ENCODE measurements at regions not wholly inside any gene's neighbourhood (a gene's known extent, or its start where the extent isn't known, plus 50 kb on each side); places are given as distances from the start of the nearest gene placed in this dataset.

- ChIA-PET CTCF (no interaction called here), POLR2A (no interaction called here)
- Mint-ChIP-seq H3K27ac (ENCODE audit: low read depth, unreplicated experiment) (no peak overlapping the region), H3K4me1 (ENCODE audit: insufficient read depth, unreplicated experiment) (no peaks in the 10 kb centered on the region), H3K4me3 (ENCODE audit: unreplicated experiment) (no peak overlapping the region), H3K27me3 (ENCODE audit: insufficient read depth, unreplicated experiment) (peaks cover 21% of the 10 kb centered on the region), H3K9me3 (ENCODE audit: unreplicated experiment) (no peaks in the 10 kb centered on the region), H3K36me3 (ENCODE audit: insufficient read depth, unreplicated experiment) (no peaks in the 10 kb centered on the region)
- DNase-seq (ENCODE audit: unreplicated experiment): no peak
- intact Hi-C loops (cut with micrococcal nuclease): no loop called here
- BruUV-seq (replicated peaks): no TSS peak
- TF ChIP-seq, protein P1, sequence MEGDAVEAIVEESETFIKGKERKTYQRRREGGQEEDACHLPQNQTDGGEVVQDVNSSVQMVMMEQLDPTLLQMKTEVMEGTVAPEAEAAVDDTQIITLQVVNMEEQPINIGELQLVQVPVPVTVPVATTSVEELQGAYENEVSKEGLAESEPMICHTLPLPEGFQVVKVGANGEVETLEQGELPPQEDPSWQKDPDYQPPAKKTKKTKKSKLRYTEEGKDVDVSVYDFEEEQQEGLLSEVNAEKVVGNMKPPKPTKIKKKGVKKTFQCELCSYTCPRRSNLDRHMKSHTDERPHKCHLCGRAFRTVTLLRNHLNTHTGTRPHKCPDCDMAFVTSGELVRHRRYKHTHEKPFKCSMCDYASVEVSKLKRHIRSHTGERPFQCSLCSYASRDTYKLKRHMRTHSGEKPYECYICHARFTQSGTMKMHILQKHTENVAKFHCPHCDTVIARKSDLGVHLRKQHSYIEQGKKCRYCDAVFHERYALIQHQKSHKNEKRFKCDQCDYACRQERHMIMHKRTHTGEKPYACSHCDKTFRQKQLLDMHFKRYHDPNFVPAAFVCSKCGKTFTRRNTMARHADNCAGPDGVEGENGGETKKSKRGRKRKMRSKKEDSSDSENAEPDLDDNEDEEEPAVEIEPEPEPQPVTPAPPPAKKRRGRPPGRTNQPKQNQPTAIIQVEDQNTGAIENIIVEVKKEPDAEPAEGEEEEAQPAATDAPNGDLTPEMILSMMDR (IDR thresholded peaks at IDR 0.05; ENCODE audit: unreplicated experiment): no peak
Measured at GRCh38 chr9:93814077-93814956, 140.8 kb downstream of the BARX1 start.

GRCh38 chr9:93813221-93814076 lies 141.7 kb downstream of the BARX1 start:
- POLR2A ChIA-PET: interaction anchor here (0.6 kb wide), 1 partner anchor 769 kb away, joined by 3 read pairs; no protein-coding TSS in a partner anchor
- Mint-ChIP-seq H3K27me3 (ENCODE audit: insufficient read depth, unreplicated experiment) (peaks cover 21% of the 10 kb centered on the region), H3K27ac (ENCODE audit: low read depth, unreplicated experiment) (no peak overlapping the region), H3K36me3 (ENCODE audit: insufficient read depth, unreplicated experiment) (no peaks in the 10 kb centered on the region), H3K9me3 (ENCODE audit: unreplicated experiment) (no peaks in the 10 kb centered on the region), H3K4me3 (ENCODE audit: unreplicated experiment) (no peak overlapping the region), H3K4me1 (ENCODE audit: insufficient read depth, unreplicated experiment) (no peaks in the 10 kb centered on the region)
- TF ChIP-seq, protein P1 (IDR thresholded peaks at IDR 0.05; ENCODE audit: unreplicated experiment): no peak
- BruUV-seq (replicated peaks): no TSS peak
- DNase-seq (ENCODE audit: unreplicated experiment): no peak
- CTCF ChIA-PET: no interaction called here
- intact Hi-C loops (cut with micrococcal nuclease): no loop called here

DNA sequence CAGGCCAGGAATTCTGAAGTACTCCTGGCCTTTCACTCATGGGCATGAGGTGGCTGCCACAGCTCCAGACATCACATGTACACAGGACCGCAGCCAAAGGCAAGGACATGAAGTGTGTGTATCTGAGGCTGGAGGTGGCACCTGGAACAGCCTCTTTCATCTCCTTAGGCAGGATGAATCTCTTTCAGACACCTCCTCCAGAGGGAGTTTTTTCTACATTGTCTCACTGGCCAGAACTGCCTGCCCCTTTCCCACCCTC lies 142.8 kb downstream of the BARX1 start:
- Mint-ChIP-seq H3K27me3 (ENCODE audit: insufficient read depth, unreplicated experiment) (peaks cover 21% of the 10 kb centered on the region), H3K27ac (ENCODE audit: low read depth, unreplicated experiment) (no peak overlapping the region), H3K4me3 (ENCODE audit: unreplicated experiment) (no peak overlapping the region), H3K36me3 (ENCODE audit: insufficient read depth, unreplicated experiment) (no peaks in the 10 kb centered on the region), H3K9me3 (ENCODE audit: unreplicated experiment) (no peaks in the 10 kb centered on the region), H3K4me1 (ENCODE audit: insufficient read depth, unreplicated experiment) (no peaks in the 10 kb centered on the region)
- TF ChIP-seq, protein P1 (IDR thresholded peaks at IDR 0.05; ENCODE audit: unreplicated experiment): no peak
- no TSS peak for BruUV-seq (replicated peaks)
- intact Hi-C loops (cut with micrococcal nuclease): no loop called here
- no peak for DNase-seq (ENCODE audit: unreplicated experiment)
- POLR2A ChIA-PET: no interaction called here
- CTCF ChIA-PET: no interaction called here

Data from MCF 10A (cell line).